Osteocyte (in vitro differentiated cells): ENCODE measurements at regions not wholly inside any gene's neighbourhood (a gene's known extent, or its start where the extent isn't known, plus 50 kb on each side); places are given as distances from the start of the nearest gene placed in this dataset.

Experiments
- DNase-seq: peaks from one replicate; pipeline ENCODE4 v3.0.0; 2021; ENCODE audit warnings: mixed read lengths; ENCODE audit not compliant: unreplicated experiment; ENCODE audit errors: extremely low spot score
- H3K27ac Mint-ChIP-seq: one replicate; pipeline ENCODE4 v1.8.0; 2021; ENCODE audit warnings: mild to moderate bottlenecking, mixed read lengths; ENCODE audit not compliant: unreplicated experiment
- H3K27me3 Mint-ChIP-seq: one replicate; pipeline ENCODE4 v1.8.0; 2021; ENCODE audit warnings: mixed read lengths; ENCODE audit not compliant: unreplicated experiment
- H3K36me3 Mint-ChIP-seq: one replicate; pipeline ENCODE4 v1.8.0; 2021; ENCODE audit warnings: mixed read lengths; ENCODE audit not compliant: unreplicated experiment
- H3K4me1 Mint-ChIP-seq: one replicate; pipeline ENCODE4 v1.8.0; 2021; ENCODE audit warnings: mixed read lengths; ENCODE audit not compliant: unreplicated experiment
- H3K4me3 Mint-ChIP-seq: one replicate; pipeline ENCODE4 v1.8.0; 2021; ENCODE audit warnings: mild to moderate bottlenecking, moderate library complexity, mixed read lengths; ENCODE audit not compliant: unreplicated experiment
- H3K9me3 Mint-ChIP-seq: one replicate; pipeline ENCODE4 v1.8.0; 2021; ENCODE audit warnings: mixed read lengths; ENCODE audit not compliant: unreplicated experiment
- TF ChIP-seq, protein P1 (sequence below): fragments of 200-600 bp; sonication (generic); IDR thresholded peaks from 2 replicates; pipeline ENCODE4 v1.5.0; 2021; ENCODE audit warnings: antibody characterized with exemption, mild to moderate bottlenecking, moderate library complexity

DNA sequence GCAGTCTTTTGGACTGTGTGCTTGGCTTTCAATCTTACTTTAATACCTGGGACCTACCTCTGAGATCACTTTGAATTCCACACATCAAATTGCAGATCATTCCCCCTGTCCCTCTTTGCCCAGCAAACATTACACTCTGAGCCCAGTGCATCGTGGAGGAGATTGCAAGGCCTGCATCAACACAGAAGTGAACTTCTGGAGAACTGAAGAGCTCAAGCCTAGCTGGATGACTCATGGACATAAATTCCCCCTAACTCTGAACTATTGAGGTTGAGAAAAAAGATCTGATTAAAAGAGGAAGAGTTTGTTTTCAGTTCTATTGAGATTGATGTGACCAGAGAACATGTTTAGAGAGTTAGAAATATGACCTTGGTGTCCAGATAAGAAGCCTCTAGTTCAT lies 316.0 kb upstream of the DMAC1 start:
- no peak for DNase-seq
- H3K27me3 Mint-ChIP-seq = no peaks in the 10 kb centered on the region
- peaks cover 19% of the 10 kb centered on the region for H3K9me3 Mint-ChIP-seq

DNA sequence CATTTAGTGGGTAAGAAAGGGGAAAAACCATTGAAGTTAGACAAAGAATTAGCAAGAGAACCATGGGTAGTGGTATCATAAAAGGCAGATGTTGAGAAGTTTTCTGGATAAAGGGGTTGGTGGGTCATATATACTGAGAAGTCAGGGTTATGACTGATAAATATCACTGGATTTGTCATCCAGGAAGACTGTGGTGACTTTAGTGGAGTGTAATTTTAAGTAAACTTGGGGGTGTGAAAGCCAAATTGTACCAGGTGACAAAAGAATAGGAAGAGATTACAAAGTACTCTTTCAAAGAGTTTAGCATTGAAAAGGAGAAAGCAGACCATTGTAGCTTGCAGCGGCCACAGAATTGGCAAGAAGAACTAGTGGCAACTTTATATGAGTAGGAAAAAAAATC lies 315.2 kb upstream of the DMAC1 start:
- H3K4me3 Mint-ChIP-seq = no peak overlapping the region
- no peaks in the 10 kb centered on the region for H3K4me1 Mint-ChIP-seq
- no peak for DNase-seq
- H3K27ac Mint-ChIP-seq = no peak overlapping the region
- no peaks in the 10 kb centered on the region for H3K36me3 Mint-ChIP-seq
- peaks cover 12% of the 10 kb centered on the region for H3K9me3 Mint-ChIP-seq
- TF ChIP-seq, protein P1, sequence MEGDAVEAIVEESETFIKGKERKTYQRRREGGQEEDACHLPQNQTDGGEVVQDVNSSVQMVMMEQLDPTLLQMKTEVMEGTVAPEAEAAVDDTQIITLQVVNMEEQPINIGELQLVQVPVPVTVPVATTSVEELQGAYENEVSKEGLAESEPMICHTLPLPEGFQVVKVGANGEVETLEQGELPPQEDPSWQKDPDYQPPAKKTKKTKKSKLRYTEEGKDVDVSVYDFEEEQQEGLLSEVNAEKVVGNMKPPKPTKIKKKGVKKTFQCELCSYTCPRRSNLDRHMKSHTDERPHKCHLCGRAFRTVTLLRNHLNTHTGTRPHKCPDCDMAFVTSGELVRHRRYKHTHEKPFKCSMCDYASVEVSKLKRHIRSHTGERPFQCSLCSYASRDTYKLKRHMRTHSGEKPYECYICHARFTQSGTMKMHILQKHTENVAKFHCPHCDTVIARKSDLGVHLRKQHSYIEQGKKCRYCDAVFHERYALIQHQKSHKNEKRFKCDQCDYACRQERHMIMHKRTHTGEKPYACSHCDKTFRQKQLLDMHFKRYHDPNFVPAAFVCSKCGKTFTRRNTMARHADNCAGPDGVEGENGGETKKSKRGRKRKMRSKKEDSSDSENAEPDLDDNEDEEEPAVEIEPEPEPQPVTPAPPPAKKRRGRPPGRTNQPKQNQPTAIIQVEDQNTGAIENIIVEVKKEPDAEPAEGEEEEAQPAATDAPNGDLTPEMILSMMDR = no peak
- no peaks in the 10 kb centered on the region for H3K27me3 Mint-ChIP-seq

More for the DNA sequence above, 316.0 kb upstream of the DMAC1 start:
- Mint-ChIP-seq H3K27ac (no peak overlapping the region), H3K4me3 (no peak overlapping the region), H3K4me1 (no peaks in the 10 kb centered on the region), H3K36me3 (no peaks in the 10 kb centered on the region)
- TF ChIP-seq, protein P1 = no peak

DNA sequence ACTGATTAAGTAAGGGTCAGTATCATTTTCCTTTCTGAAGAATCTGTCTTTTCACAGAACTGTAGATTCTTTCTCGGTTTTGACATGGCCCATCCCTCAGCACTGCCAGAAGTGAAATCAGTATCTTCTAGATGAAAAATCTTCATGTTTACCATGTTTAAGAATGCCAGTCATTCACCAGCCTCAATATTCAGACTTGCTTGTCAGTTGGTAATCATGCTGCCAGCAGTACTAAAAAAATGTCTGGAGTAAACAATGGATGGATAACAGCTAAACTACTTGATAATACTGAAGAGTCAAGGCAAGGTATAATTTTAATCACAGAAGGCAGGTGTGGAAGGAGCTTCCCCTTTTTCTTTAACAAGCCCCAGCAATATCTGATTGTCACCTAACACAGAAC lies 306.8 kb upstream of the DMAC1 start:
- TF ChIP-seq, protein P1 = no peak
- H3K9me3 Mint-ChIP-seq = peaks cover 23% of the 10 kb centered on the region
- H3K36me3 Mint-ChIP-seq = no peaks in the 10 kb centered on the region
- H3K4me3 Mint-ChIP-seq = no peak overlapping the region
- no peak for DNase-seq
- no peak overlapping the region for H3K27ac Mint-ChIP-seq
- no peaks in the 10 kb centered on the region for H3K27me3 Mint-ChIP-seq
- H3K4me1 Mint-ChIP-seq = no peaks in the 10 kb centered on the region

DNA sequence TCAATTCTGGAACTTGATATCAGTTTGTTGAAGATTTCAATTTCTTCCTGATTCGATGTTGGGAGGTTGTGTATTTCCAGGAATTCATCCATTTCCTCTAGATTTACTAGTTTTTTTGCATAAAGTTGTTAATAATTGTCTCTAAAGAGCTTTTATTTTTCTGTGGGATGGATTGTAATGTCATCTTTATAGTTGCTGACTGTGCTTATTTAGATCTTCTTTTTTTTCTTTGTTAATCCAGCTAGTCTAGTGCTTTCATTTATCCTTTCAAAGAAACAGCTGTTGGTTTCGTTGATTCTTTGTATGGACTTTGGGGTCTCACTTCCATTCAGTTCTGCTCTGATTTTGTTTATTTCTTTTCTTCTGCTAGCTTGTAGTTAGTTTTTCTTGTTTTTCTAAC lies 302.0 kb upstream of the DMAC1 start:
- H3K4me3 Mint-ChIP-seq = no peak overlapping the region
- H3K36me3 Mint-ChIP-seq = no peaks in the 10 kb centered on the region
- peaks cover 41% of the 10 kb centered on the region for H3K9me3 Mint-ChIP-seq
- no peak overlapping the region for H3K27ac Mint-ChIP-seq
- TF ChIP-seq, protein P1 = no peak
- DNase-seq = no peak
- H3K4me1 Mint-ChIP-seq = no peaks in the 10 kb centered on the region
- H3K27me3 Mint-ChIP-seq = no peaks in the 10 kb centered on the region

DNA sequence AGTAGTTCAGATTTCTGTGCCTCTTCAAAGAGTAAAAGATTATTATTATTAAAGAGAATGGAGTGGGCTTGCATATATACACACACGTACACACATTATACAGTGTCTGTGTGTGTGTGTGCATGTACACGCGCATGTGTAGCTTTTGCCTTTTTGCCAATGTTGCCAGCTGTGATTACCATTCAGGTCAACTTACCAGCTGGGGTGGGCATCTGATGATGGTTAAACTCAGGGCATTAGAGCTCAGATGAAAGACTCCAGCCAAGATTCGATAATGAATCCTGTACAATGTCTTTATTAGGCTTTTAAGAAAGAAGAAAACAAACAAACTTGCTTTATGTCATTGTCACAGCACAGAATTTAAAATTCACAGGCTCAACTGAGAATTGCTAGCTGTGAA lies 296.5 kb upstream of the DMAC1 start:
- no peaks in the 10 kb centered on the region for H3K4me1 Mint-ChIP-seq
- no peak overlapping the region for H3K27ac Mint-ChIP-seq
- TF ChIP-seq, protein P1 = no peak
- no peaks in the 10 kb centered on the region for H3K36me3 Mint-ChIP-seq
- peaks cover 26% of the 10 kb centered on the region for H3K9me3 Mint-ChIP-seq
- DNase-seq = no peak
- no peak overlapping the region for H3K4me3 Mint-ChIP-seq
- no peaks in the 10 kb centered on the region for H3K27me3 Mint-ChIP-seq
